Tibial nerve (tissue), 3 donors: ENCODE measurements at regions not wholly inside any gene's neighbourhood (a gene's known extent, or its start where the extent isn't known, plus 50 kb on each side); places are given as distances from the start of the nearest gene placed in this dataset.

Source experiments
- CTCF ChIP-seq, 5 experiments: fragments of 200-600 bp in 3 of 5; fragments of 450-650 bp in 2 of 5; sonication (generic) in 3 of 5; IDR thresholded peaks; one replicate each; pipeline ENCODE4 v1.5.1; 2016 to 2019; ENCODE audit warnings: antibody characterized with exemption in 5 of 5, mild to moderate bottlenecking in 3 of 5, moderate library complexity in 2 of 5
- POLR2A ChIP-seq, 2 donors: fragments of 450-650 bp; IDR thresholded peaks; one replicate each; pipeline ENCODE4 v1.6.1; 2017; ENCODE audit warnings: antibody characterized with exemption in 2 of 2, mild to moderate bottlenecking in 2 of 2, moderate library complexity in 2 of 2

- no peak for TF ChIP-seq POLR2A (IDR thresholded peaks at IDR 0.05)
- TF ChIP-seq CTCF (IDR thresholded peaks at IDR 0.05) = no peak
Observed at GRCh38 chr3:64760258-64760657, 72.5 kb upstream of the ADAMTS9 start.
